ENCODE measurements at regions not wholly inside any gene's neighbourhood (a gene's known extent, or its start where the extent isn't known, plus 50 kb on each side); places are given as distances from the start of the nearest gene placed in this dataset.
A peak's percentile ranks its signal among the peaks of the same experiment; 100 is the strongest.
"Not testable (repeated sequence)": the region's sequence is repeated elsewhere in the genome, so short reads cannot be mapped to it uniquely, and the experiment has no call there.

DNA sequence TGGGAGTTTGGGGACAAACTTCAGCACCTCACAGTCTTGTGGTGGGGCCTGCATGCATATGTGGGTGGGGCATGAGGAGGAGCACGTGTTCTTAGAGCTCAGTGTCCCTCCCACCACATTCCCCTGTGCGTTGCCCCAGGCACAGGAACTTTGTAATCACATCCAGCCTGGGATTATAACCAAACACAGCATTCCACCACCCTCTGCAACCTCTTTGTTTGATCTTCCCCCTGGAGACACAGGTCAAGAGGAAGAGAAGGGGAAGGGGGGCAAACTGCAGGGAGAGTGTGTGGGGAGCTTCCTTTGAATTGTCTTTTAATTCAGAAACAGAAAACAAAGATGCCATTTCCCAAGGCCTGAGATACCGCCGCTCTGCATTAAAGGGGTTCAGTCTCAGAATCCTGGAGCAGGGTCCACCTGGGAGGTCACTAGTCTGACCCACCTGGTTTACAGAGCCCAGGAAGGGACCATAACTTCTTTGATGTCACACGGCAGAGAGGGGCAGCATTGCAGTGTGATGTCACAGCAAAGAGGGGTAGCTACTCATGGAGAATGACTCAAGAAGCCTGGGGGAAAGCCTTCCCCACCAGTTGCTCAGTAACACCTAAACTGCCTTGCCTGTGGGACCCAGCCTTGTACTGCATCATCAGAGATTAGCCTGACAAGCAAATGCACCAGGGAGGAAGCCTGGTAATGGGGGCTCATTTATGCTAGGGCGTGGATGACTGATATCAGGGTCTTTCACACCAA is 106.3 kb upstream of the RNU6-1 start:
- DNase-seq = peak; percentile 88

DNA sequence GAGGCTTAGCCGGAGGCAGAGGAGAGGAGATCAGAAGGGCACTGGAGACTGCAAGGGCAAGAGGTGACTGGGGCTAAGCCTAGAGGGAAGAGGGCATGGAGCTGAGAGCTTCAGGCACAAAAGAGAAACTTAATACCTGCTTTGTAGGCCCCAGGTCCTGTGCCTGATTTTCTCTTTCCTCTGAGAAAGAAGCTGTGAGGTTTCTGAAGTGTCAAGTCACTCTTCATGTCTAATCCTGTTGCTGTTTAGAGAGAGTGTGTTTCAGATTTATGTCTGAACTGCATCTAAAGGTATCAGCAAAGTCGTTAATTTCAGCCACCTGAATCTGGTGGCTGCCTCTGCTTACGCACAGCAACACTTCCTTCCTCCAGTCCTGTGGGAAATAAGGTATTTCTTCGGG is 106.9 kb upstream of the RNU6-1 start:
- DNase-seq = no peak

DNA sequence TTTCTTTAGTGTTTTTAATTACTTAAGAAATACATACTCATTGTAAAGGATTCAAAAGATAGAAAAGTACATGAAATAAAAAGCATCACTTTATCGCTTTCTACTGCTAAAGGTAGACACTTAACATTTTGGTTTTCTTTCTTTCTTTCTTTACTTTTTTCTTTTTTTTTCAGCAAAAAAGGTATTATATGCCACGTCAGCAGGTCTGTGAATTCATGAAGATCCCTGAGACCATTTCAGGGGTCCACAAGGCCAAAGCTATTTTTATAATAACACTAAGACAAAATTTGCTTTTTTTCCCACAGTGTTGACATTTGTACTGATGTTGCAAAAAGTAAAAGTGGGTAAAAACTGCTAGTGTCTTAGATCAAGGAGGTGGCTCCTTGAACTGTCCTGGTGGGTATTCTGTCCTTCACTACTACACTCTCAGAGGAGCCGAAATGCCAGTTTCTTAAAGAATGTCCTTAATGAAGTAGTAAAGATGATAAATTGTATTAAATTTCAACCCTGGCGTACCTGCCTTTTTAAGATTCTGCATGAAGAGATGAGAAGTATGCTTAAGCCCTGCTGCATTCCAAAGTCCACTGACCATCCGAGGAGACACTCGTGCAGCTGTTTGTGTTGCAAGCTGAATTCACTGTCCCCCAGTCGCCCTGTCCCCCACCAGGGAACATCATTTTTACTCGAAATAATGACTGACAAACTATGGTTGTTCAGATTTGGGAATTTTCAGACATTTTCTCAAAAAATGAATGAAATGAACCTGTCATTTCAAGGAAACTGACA is 106.7 kb upstream of the PIAS1 start:
- no peak for DNase-seq

DNA sequence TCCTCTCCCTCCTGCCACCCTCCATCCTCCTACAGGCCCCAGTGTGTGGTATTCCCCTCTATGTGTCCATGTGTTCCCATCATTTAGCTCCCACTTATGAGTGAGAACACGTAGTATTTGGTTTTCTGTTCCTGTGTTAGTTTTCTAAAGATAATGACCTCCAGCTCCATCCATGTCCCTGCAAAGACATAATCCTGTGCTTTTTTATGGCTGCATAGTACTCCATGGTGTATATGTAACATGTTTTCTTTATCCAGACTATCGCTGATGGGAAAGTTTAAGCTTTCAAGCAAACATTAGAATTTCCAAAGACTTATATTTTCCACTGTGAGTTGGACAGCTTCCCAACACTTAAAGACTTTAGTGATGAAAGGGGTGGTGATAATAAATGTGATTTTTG is 105.9 kb upstream of the PIAS1 start:
- no peak for DNase-seq

DNA sequence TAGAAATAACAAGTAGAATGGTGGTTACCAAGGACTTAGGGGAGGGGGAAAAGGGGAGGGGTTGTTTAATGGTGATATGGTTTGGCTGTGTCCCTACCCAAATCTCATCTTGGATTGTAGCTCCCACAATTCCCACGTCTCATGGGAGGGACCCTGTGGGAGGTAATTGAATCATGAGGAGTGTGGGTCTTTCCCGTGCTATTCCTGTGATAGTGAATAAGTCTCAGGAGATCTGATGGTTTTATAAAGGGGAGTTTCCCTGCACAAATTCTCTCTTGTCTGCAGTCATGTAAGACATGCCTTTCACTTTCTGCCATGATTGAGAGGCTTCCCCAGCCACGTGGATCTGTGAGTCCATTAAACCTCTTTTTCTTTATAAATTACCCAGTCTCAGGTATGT is 102.9 kb upstream of the PIAS1 start:
- not testable (repeated sequence) for DNase-seq

DNA sequence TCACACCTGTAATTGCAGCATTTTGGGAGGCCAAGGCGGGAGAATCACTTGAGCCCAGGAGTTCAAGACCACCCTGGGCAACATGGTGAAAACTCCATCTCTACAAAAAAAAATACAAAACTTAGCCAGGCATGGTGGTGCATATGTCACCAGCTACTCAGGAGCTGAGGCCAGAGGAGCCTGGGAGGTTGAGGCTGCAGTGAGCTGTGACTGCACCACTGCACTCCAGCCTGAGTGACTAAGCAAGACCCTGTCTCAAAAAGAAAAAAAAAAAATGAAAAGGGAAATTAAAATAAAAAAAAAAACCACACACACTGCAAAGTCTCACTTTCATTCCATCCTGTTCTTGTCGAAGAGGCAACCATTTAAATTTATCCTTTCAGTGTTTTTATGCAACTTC is 100.8 kb upstream of the PIAS1 start:
- no peak for DNase-seq

DNA sequence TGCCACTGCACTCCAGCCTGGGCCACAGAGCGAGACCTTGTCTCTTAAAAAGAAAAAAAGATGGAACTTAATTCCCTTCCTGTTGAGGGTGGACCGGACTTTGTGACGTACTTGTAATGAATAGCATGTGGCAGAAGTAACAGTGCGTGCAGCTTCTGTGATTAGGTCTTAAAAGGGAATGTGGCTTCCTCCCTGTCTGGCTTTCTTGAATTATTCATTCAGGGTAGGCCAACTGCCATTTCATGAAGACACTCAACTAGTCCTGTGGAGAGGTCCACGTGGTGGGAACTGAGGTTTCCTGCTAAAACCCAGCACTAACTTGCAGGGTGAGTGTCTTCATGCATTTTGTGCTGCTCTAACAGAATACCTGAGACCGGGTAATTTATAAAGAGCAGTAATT is 98.9 kb upstream of the PIAS1 start:
- DNase-seq = no peak

DNA sequence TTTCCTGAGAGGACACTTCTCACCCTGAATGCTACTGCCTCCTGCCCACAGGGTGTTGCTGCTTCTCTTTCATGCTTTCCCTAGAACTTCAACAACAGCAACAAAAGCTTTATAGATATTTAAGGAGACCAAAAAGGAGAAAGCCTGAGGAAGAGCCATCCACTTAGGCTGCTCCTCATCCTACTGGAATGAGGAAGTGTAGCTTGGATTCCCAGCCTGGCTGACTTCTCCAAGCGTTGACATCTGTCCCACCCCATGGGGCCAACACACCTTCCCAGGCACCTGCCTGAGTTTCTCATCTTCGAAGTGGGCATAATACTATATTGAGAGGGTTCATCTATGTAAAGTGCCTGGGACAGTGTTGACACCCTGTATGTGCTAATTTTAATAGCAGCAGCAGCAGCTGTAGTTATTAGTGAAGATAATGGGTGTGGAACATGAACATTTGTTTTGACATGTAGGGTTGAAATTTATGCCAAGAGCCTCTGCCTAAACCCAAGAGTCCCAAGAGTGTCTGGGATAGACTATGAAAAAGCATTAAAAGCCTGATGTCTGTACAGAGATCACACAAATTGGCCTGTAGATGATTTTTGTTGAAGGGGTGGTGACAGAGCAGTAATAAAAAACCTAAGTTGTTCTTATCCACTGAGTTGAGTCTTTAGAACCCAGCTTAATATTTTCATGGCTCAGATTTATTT is 96.5 kb upstream of the PIAS1 start:
- DNase-seq = no peak

DNA sequence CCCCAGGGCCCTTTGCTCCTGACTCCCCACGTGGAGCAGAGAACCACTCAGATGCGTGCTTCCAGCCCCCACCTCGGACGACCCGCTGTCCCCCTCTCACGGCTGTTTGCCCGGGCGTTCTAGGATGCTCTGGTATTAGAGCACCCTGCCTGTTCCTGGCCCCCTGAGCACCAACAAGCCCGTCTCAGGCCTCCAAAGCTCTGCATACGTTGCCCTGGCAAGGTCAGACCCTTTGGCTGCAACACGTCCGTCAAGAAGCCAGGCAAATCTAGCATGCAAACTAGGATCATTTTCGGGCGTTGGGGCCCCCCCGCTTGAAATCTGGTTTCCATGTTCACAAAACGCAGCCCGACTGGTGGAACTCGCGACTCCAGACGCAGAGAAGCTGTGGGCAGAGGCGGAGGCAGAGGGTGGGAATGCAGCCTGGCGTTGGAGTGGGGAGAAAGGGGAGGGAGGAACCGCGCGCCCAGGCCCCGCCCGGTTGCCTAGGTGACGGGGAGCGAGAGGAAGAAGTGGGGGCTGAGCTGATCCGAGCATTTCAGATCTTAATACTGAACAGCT is 86.2 kb upstream of the PIAS1 start:
- peak; percentile 77 for DNase-seq

DNA sequence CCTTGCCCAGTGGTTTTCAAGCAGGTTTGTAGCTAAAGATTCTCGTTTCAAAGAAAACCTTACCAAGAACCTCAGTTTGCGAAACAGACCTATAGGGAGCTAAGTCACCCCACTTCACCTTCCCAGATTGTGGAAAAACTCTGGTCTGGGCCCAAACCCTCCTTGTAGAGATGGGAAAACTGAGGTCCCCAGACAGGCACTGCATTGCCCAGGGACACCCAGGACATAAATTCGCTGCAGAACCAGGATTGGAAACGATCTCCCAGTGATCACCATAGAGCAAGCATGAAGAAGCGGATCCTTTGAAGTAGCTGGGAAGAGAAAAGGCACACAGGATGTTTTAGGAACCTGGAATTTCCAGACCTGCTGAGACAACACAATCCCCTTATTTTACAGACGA is 85.6 kb upstream of the PIAS1 start:
- DNase-seq = no peak

DNA sequence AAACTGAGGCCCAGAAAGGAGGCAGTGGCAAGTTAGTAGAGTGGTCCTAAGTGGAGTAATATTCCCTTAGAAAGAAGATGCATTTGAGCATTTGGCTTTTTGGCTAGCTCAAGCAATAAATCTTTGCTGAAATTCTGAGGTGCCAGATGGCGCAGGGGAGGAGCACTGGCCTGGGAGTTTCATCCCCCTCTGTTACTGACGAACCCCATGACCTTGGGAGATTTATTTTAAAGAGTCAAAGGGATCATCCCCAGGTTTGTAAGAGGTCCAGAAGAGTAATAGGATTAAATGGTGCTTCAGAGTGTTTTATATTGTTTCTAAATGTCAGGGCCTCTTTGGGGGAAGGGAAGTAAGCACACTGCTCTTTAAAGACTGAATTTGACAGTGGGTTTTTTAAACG is 85.1 kb upstream of the PIAS1 start:
- DNase-seq = no peak

DNA sequence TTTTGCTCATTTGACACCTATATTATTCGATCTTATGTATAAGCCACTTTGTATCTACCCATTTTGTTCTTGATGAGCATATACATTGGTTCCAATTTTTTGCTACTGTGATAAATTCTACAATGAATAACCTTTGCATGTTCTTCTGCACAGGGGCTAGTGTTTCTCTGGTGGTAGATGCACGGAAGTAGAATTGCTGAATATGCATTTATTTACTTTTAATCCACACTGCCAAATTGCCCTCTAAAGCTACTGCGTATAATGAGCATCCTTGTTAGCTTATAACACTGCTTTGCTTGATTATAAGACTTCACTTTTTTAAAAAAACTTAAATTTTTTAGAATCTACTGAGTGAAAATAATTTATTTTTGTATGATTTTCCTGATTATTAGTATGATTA is 84.2 kb upstream of the PIAS1 start:
- no peak for DNase-seq

DNA sequence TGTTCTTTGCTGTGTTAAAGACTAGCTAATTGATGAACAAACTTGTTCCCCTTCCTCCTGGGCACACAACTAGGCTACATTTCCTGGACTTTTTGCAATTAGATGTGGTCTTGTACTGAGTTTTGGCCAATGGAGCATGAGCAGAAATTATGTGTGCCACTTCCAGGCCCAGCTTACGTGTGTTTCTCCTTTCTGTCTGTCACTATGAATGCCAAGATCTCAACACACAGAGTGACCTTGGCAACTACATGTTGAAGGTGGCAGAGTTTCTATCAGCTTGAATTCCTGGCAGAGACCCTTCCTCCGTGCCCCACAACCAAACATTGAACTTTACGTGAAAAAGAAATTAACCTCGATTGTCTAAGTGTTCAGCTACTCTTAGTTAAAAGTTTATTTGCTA is 81.7 kb upstream of the PIAS1 start:
- DNase-seq = no peak

DNA sequence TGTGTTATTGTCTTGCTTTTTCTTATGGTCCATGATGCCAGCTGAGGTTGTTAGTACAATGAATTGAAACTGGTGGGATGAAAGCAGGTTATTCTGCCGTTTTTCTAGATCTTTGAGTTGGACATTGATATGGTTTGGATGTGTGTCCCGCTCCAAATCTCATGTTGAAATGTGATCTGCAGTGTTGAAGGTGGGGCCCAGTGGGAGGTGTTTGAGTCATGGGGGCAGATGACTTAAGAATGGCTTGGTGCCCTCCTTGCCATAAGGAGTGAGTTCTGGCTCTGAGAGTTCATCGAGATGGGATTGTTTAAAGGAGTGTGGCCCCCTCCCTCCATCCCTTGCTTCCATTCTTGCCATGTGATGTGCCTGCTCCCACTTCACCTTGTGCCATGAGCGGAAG is 80.3 kb upstream of the PIAS1 start:
- DNase-seq = no peak

DNA sequence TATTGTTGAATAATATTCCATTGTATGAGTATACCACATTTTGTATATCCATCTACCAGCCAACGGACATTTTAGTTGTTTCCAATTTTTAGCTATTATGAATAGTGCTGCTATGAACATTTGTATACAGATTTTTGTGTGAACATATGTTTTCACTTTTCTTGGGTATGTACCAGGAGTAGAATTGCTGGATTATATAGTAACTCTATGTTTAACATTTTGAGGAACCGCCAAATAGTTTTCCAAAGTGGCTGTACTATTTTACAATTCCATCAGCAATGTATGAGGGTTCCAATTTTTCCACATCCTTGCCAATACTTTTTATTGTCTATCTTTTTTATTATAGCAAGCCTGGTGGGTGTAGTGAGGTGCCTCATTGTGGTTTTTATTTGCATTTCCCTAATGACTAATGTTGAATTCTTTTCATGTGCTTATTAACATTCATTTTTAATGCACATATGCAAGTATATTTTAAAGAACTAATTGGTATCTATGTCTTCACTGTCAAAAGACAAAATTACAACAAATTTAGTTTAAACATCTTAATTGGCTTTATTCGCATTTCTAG is 77.5 kb upstream of the PIAS1 start:
- no peak for DNase-seq

DNA sequence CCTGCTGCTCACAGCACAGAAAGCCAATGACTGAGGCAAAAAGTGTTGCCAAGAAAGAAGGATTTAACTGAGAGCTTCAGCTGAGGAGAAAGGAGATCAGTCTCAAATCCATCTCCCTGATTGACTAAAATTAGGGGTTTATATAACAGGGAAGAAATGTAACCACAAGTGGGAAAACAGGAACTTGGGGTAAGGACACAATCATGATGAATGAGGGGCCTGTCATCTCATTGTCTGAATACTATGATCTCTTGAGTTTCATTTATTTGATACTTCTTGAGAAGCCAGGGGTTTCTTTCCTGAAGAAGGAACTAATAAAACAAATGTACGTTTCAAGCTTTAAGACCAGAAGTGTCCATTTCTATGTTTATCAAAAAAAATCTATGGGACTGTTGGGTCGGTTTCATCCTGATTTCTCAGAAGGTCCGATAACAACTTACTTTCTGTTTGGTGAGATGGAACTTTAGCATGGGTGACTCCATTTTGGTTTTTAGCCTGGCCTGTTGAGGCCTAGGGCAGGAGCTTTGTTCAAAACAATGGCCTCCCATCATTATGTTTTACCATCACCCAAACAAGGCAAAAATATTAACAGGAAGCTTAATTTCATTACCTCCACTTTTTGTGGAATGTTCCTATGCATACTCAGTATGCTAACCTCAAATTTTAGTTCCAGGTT is 76.6 kb upstream of the PIAS1 start:
- DNase-seq = no peak

DNA sequence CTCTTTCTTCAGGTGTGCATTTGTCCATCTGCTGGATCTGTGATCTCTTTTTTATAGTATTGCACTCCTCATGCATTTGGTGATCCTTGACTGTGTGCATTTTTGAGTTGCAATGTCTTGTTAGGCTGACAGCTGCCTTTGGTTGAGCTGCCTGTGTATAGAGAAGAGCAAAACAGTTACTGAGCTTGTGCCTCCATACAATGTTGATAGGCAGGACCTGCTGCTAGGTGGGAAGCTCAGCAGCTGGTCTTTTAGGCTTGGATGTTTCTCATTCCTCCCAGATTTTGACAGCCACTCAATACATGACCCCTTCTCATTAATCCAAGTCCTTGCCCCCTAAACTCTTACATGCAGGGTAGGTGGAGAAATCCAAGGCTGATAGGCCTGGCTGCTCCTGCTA is 74.8 kb upstream of the PIAS1 start:
- DNase-seq = no peak

DNA sequence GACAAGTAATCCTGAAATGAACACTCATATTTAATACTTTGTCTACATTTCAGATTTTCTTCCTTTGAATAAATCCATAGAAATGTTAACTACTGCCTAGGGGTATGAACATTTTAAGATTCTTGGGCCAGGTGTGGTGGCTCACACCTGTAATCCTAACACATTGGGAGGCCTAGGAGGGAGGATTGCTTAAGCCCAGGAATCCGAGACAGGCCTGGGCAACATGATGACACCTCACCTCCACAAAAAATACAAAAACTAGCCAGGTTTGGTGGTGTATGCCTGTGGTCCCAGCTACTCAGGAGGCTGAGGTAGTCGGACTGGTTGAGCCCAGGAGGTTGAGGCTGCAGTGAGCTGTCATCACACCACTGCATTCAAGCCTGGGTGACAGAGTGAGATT is 73.9 kb upstream of the PIAS1 start:
- DNase-seq = no peak

DNA sequence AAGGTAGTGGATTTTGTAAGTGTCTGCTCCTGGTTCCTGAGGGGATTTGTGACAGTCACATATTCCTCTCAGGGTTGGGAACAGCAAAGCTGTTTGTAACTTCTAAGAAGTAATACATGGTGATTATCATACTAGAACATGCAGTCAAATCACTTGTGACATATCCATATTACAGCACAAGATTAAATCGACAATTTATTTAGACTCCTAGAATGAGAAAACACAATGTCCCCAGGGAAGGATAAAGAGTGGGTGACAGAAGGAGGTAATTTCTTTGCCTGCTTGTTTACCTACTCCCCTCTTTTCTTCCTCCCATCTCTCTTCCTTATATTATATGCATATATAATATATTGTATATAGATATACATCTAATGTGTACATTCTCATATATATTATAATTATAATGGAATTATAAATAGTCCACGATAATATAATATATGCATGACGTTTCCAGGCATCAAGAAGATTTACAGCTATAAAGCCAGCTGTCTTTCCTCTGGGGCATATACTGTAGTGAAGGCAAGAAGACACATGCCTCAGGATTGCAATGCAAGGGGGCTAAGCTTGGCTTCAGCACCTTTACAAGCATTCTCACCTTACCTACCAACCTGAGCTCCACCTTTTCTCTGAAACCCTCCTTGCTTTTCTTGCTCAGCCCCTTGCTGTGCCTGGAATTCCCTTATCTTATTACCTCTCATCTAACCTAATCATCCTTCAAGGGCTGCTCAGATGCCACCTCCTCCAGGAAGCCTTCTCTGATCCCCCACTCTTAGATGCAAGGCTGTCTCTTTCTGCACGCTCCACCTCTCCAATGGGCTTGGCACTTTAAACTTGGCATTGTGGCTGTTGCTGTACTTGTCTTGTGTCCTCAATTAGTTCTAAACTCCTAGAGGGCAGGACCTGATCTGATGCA is 73.1 kb upstream of the PIAS1 start:
- no peak for DNase-seq

DNA sequence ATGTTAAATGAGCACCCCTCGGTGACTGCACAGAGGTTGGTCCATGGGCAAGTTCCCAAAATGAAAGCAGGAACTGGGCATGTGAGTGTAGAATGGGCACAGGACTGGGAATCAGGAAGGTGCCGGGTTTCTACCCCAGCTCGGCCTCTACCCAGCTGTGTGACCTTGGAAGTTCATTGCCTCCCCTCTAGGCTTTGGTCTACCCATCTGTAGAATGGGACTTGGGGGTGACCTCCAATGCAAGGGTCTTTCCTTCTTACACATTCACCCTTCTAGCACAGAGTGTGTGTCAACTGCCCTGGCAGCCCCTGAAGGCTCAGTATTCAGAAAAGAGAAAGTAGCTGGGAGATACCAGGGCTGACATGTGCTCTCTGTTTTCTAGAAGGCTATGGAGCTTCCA is 72.3 kb upstream of the PIAS1 start:
- DNase-seq = no peak

DNA sequence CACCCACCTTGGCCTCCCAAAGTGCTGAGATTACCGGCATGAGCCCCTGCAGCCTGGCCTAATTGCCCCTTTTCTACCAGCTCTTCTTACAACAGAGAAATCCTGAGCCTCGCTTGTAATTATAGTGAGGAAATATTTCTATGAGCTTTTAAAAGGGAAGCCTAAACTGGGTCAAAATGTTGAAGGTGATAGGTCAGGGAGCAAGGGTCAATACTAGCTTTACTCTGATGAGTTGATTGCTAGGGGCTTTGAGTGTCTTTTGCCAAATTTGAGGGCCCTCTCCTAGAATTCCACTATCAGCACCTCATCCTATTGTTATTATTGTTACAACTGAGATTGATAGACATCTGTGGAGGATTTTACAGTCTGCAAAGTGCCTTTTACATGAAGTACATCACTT is 62.4 kb upstream of the PIAS1 start:
- no peak for DNase-seq

DNA sequence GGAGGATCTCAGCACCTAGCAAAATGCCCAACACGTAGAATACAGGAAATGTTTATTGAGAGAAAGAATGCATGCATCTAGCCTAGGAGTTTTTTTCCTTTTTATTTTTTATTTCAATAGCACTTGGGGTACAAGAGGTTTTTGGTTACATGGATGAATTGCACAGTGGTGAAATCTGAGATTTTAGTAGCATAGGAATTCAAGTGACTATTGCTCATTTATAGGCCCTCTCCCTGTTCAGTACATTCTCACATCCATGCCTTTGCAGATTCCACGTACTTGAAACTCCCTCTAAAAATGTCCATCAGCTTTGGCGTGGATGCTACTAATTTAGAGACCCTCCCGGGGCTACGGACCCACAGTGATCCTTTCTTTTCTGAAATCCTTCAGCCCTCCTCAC is 61.7 kb upstream of the PIAS1 start:
- DNase-seq = no peak

All from EL (cell line).